Skeletal muscle cell (primary cell): ENCODE measurements at regions not wholly inside any gene's neighbourhood (a gene's known extent, or its start where the extent isn't known, plus 50 kb on each side); places are given as distances from the start of the nearest gene placed in this dataset.

Experiments used
- DNase-seq: peaks from one replicate; pipeline ENCODE4 v3.0.0-alpha.2; 2010; ENCODE audit warnings: low read depth
- H3K4me3 ChIP-seq: 2 replicates; pipeline ENCODE4 v1.5.1; 2011; ENCODE audit warnings: low read depth, mild to moderate bottlenecking, control low read depth, low read length, moderate library complexity

- no peak overlapping the region for H3K4me3 ChIP-seq
- no peak for DNase-seq
Observed at GRCh38 chr20:60123096-60123495, 164.9 kb downstream of the CDH26 start.

DNA sequence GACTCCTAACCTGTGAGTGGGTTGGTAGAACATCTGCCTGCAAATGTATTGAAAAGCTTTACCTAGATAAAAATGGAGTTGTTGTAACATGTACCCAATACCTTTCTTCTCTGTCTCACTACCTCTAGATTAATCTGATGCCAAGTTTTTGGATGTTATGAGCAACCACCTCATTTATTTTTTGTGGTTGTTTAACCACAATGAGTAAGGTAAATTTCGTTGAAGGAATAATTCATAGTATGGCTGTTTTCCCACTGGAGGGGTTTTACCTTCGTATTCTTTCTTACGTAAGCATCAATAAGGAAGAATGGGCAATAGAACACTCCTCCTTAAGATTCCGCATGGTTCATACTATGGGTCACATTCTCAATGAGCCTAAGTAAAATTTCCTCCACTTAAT is 165.4 kb downstream of the CDH26 start:
- DNase-seq = no peak
- H3K4me3 ChIP-seq = no peak overlapping the region

GRCh38 chr20:60124776-60125381 is 166.7 kb downstream of the CDH26 start:
- no peak overlapping the region for H3K4me3 ChIP-seq
- DNase-seq = no peak

- DNase-seq = no peak
- no peak overlapping the region for H3K4me3 ChIP-seq
Observed at GRCh38 chr20:60125513-60125912, 167.3 kb downstream of the CDH26 start.

- no peak overlapping the region for H3K4me3 ChIP-seq
- no peak for DNase-seq
Observed at GRCh38 chr20:60126975-60127374, 168.8 kb downstream of the CDH26 start.

DNA sequence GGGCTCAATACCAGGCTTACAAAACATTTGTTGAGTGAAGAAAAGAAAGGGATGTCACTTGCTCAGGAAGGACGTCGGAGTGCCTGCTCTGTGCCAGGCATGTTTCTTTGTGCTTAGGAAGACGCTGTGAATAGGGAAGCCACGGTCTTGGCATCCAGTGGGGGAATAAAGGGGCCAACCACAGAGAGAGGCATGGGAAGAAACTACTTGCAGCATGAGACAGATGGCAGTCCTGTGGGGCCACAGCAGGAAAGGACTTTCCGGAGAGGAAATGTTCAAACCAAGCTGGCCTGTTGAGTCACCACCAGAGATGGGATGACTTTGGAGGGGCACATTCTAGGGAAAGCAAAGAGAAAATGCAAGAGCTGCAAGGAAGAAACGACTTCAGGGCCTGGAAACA is 173.2 kb downstream of the CDH26 start:
- H3K4me3 ChIP-seq = no peak overlapping the region
- DNase-seq = no peak

GRCh38 chr20:60132162-60132826 is 174.1 kb downstream of the CDH26 start:
- H3K4me3 ChIP-seq = no peak overlapping the region
- no peak for DNase-seq

GRCh38 chr20:60132827-60133670 is 174.8 kb downstream of the CDH26 start:
- H3K4me3 ChIP-seq = no peak overlapping the region
- no peak for DNase-seq

- no peak for DNase-seq
- H3K4me3 ChIP-seq = no peak overlapping the region
Observed at GRCh38 chr20:60135276-60135675, 177.1 kb downstream of the CDH26 start.

DNA sequence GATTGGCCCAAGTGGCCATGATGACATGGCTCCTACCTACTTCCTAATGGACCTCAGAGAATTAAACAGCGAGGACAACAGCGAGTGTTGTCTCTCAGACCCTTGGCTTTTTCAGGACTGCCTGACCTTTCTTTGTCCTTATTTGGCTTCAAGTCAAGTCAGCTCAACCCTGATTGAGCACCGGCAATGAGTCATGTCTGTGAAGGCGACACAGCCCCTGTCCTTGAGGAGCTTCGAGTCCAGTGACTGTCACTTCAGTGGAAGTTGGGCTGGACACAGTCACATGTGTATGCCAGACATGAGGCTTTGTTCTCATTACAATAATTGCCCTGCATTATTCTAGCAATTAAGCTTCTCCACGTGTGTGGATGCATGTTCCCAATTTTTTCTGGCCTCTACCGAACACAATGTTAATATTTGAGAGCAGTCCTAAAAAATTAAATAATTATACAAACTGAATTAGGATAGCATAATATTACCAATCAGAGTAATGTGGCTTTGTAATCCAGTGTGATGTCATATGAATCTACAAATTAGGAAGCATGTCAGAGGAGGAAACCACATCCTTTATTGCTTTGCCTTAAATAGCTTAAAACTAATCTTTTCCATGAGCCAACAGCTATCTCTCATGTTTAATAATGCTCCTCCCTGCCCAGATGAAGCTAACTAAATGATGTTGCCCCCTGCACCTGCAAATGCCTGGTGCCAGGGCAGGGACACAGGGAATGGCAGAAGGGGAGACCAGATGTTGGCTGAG is 178.6 kb downstream of the CDH26 start:
- no peak for DNase-seq
- H3K4me3 ChIP-seq = no peak overlapping the region

GRCh38 chr20:60137657-60138245 is 179.5 kb downstream of the CDH26 start:
- no peak overlapping the region for H3K4me3 ChIP-seq
- DNase-seq = no peak

- no peak for DNase-seq
- peak overlapping the region; percentile 15 for H3K4me3 ChIP-seq
Observed at GRCh38 chr20:60138256-60139220, 180.3 kb downstream of the CDH26 start.

DNA sequence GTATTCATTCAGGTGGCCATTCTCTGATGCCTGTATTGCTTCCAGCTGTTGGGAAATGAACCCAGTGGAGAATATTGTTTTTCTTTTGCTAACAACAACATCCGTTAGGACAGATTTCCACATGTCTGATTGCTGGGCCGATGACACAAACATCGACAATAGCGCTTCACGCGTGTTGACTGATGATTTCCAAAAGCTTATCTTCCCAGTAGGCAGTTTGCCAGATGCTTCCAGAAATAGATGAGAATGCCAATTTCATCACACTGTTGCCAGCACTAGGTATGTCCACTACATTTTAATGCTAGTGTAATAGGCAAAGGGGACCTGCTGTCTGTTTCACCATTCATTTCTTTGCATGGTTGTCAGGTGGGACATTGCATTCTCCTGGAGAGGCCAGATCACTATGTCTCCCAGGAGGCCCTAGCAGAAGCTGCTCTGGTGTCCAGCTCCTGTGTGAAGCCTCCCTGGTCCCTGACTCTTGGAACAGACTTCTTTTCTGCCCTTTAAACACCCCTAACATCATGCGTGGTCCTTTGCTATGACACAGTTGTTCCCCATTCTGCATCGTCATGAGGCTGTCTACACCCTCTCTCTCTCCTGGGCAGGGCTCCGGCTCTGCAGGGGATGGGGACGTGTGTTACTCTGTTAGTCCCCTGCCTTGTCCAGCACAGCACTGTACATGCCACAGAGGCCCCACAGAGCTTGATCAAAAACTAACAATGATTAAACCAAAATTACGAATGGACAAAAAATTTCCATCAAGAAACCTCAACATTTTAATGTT is 181.6 kb downstream of the CDH26 start:
- no peak for DNase-seq
- no peak overlapping the region for H3K4me3 ChIP-seq

DNA sequence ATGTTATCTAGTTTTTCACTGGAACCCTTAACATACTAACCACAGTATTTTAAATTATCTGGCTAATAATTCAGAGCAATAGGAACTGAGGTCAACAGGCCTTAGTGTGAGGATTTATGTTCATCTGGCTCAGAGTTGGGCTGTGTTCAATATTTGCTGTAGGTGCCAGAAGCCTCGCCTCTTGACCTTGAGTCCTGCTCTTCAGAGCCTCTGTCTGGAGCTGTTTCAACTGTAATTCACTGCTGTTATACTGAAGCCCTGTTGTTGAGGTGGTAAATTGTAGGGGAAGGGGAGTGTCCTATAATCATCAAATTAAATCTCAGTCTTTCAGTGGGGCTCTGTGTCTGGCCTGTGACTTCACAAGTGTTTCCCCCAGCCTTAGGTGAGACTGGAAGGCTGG is 184.4 kb downstream of the CDH26 start:
- DNase-seq = no peak
- H3K4me3 ChIP-seq = no peak overlapping the region

- no peak for DNase-seq
- H3K4me3 ChIP-seq = no peak overlapping the region
Observed at GRCh38 chr20:60143261-60143842, 185.1 kb downstream of the CDH26 start.

GRCh38 chr20:60144404-60144803 is 186.2 kb downstream of the CDH26 start:
- no peak for DNase-seq

DNA sequence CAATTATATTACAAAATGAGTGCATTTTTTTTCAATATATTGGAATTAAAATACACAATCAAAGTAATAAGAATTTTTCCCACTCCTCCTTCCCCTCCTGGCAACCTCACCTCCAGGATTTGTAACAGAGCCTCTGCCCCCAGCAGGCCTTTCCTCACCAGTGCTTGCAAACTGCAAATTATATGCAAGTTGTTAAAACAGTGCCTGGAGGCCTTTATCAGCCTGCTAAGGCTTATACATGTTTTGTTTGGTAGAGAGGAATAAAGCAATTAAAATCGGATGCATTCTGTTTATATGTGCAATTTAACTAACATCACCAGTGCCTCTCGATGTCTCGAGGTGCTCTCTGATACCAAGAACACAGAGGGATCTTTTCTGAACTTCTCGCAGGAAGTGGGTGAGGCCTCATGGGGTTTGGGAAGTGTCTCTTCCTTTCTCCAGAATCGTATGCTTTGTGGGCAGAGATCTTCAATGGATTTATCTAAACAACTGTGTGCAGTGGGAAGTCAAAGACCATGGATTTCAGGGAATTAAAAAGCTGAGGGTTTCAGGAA is 186.8 kb downstream of the CDH26 start:
- H3K4me3 ChIP-seq = no peak overlapping the region
- no peak for DNase-seq

More at GRCh38 chr20:60144404-60144803, 186.2 kb downstream of the CDH26 start:
- no peak overlapping the region for H3K4me3 ChIP-seq
